ENCODE measurements at regions not wholly inside any gene's neighbourhood (a gene's known extent, or its start where the extent isn't known, plus 50 kb on each side); places are given as distances from the start of the nearest gene placed in this dataset.
A peak's percentile ranks its signal among the peaks of the same experiment; 100 is the strongest.

- Histone ChIP-seq H3K4me3 (ENCODE audit: low read length) (no peak overlapping the region), H3K27me3 (ENCODE audit: control insufficient read depth, low read length) (no peaks in the 10 kb centered on the region), H3K36me3 (ENCODE audit: control insufficient read depth, low read length) (no peaks in the 10 kb centered on the region), H3K4me1 (ENCODE audit: control insufficient read depth, low read length) (no peaks in the 10 kb centered on the region), H3K4me2 (ENCODE audit: low read length) (no peak overlapping the region), H3K27ac (ENCODE audit: low read depth, low read length) (no peak overlapping the region), H3K9me2 (replicated peaks; ENCODE audit: control insufficient read depth, low read length) (no peaks in the 10 kb centered on the region), H3K79me2 (ENCODE audit: control insufficient read depth, low read length) (no peaks in the 10 kb centered on the region), H4K20me1 (ENCODE audit: control insufficient read depth, insufficient read depth, low read depth, low read length) (no peaks in the 10 kb centered on the region), H3K9me3 (ENCODE audit: control insufficient read depth, insufficient read depth, low read length) (no peaks in the 10 kb centered on the region), H3F3A (ENCODE audit: control insufficient read depth, insufficient read depth) (no peaks in the 10 kb centered on the region)
- TF ChIP-seq, protein P1, sequence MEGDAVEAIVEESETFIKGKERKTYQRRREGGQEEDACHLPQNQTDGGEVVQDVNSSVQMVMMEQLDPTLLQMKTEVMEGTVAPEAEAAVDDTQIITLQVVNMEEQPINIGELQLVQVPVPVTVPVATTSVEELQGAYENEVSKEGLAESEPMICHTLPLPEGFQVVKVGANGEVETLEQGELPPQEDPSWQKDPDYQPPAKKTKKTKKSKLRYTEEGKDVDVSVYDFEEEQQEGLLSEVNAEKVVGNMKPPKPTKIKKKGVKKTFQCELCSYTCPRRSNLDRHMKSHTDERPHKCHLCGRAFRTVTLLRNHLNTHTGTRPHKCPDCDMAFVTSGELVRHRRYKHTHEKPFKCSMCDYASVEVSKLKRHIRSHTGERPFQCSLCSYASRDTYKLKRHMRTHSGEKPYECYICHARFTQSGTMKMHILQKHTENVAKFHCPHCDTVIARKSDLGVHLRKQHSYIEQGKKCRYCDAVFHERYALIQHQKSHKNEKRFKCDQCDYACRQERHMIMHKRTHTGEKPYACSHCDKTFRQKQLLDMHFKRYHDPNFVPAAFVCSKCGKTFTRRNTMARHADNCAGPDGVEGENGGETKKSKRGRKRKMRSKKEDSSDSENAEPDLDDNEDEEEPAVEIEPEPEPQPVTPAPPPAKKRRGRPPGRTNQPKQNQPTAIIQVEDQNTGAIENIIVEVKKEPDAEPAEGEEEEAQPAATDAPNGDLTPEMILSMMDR (IDR thresholded peaks at IDR 0.05; ENCODE audit: low read depth, low read length, poor library complexity, severe bottlenecking) = no peak
- TF ChIP-seq EZH2phosphoT487 (IDR thresholded peaks at IDR 0.05; ENCODE audit: borderline replicate concordance, low read length) = no peak
Measured at GRCh38 chrX:96170626-96171025, 514.0 kb upstream of the DIAPH2 start.

- Histone ChIP-seq H3K9me3 (ENCODE audit: control insufficient read depth, insufficient read depth, low read length) (no peaks in the 10 kb centered on the region), H4K20me1 (ENCODE audit: control insufficient read depth, insufficient read depth, low read depth, low read length) (no peaks in the 10 kb centered on the region), H3F3A (ENCODE audit: control insufficient read depth, insufficient read depth) (no peaks in the 10 kb centered on the region), H3K4me1 (ENCODE audit: control insufficient read depth, low read length) (no peaks in the 10 kb centered on the region), H3K36me3 (ENCODE audit: control insufficient read depth, low read length) (no peaks in the 10 kb centered on the region), H3K27ac (ENCODE audit: low read depth, low read length) (no peak overlapping the region), H3K4me2 (ENCODE audit: low read length) (no peak overlapping the region), H3K79me2 (ENCODE audit: control insufficient read depth, low read length) (no peaks in the 10 kb centered on the region), H3K27me3 (ENCODE audit: control insufficient read depth, low read length) (no peaks in the 10 kb centered on the region), H3K4me3 (ENCODE audit: low read length) (no peak overlapping the region), H3K9me2 (replicated peaks; ENCODE audit: control insufficient read depth, low read length) (no peaks in the 10 kb centered on the region)
- TF ChIP-seq, protein P1 (IDR thresholded peaks at IDR 0.05; ENCODE audit: low read depth, low read length, poor library complexity, severe bottlenecking) = no peak
- no peak for TF ChIP-seq EZH2phosphoT487 (IDR thresholded peaks at IDR 0.05; ENCODE audit: borderline replicate concordance, low read length)
Measured at GRCh38 chrX:96176921-96177320, 507.7 kb upstream of the DIAPH2 start.

DNA sequence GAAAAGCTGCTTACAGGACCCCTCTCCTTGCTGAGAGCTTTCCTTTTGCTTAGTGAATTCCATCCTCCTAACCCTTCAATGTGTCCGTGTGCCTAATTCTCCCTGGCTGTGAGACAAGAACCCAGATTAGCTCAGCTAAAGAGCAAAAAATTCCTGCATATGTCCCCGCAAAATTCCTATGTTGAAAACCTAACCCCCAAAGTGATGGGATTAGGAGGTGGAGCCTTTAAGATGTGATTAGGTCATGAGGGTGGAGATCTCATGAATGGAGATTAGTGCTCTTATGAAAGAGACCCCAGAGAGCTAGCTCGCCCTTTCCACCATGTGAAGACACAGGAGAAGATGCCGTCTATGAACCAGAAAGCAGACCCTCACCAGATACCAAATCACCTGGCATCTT lies 503.0 kb upstream of the DIAPH2 start:
- Histone ChIP-seq H3K36me3 (ENCODE audit: control insufficient read depth, low read length) (no peaks in the 10 kb centered on the region), H3K4me1 (ENCODE audit: control insufficient read depth, low read length) (no peaks in the 10 kb centered on the region), H3K27ac (ENCODE audit: low read depth, low read length) (no peak overlapping the region), H3K9me2 (replicated peaks; ENCODE audit: control insufficient read depth, low read length) (no peaks in the 10 kb centered on the region), H3K79me2 (ENCODE audit: control insufficient read depth, low read length) (no peaks in the 10 kb centered on the region), H3K4me3 (ENCODE audit: low read length) (no peak overlapping the region), H4K20me1 (ENCODE audit: control insufficient read depth, insufficient read depth, low read depth, low read length) (no peaks in the 10 kb centered on the region), H3K4me2 (ENCODE audit: low read length) (no peak overlapping the region), H3F3A (ENCODE audit: control insufficient read depth, insufficient read depth) (no peaks in the 10 kb centered on the region), H3K9me3 (ENCODE audit: control insufficient read depth, insufficient read depth, low read length) (no peaks in the 10 kb centered on the region), H3K27me3 (ENCODE audit: control insufficient read depth, low read length) (no peaks in the 10 kb centered on the region)
- TF ChIP-seq, protein P1 (IDR thresholded peaks at IDR 0.05; ENCODE audit: low read depth, low read length, poor library complexity, severe bottlenecking) = no peak
- no peak for TF ChIP-seq EZH2phosphoT487 (IDR thresholded peaks at IDR 0.05; ENCODE audit: borderline replicate concordance, low read length)

- H3K9me2 ChIP-seq (replicated peaks; ENCODE audit: control insufficient read depth, low read length) = no peaks in the 10 kb centered on the region
- no peaks in the 10 kb centered on the region for H3K36me3 ChIP-seq (ENCODE audit: control insufficient read depth, low read length)
- no peaks in the 10 kb centered on the region for H3K79me2 ChIP-seq (ENCODE audit: control insufficient read depth, low read length)
- no peak overlapping the region for H3K4me2 ChIP-seq (ENCODE audit: low read length)
- H3K27me3 ChIP-seq (ENCODE audit: control insufficient read depth, low read length) = no peaks in the 10 kb centered on the region
- no peak overlapping the region for H3K27ac ChIP-seq (ENCODE audit: low read depth, low read length)
- no peaks in the 10 kb centered on the region for H3F3A ChIP-seq (ENCODE audit: control insufficient read depth, insufficient read depth)
- no peaks in the 10 kb centered on the region for H3K9me3 ChIP-seq (ENCODE audit: control insufficient read depth, insufficient read depth, low read length)
- no peaks in the 10 kb centered on the region for H4K20me1 ChIP-seq (ENCODE audit: control insufficient read depth, insufficient read depth, low read depth, low read length)
- H3K4me1 ChIP-seq (ENCODE audit: control insufficient read depth, low read length) = no peaks in the 10 kb centered on the region
- H3K4me3 ChIP-seq (ENCODE audit: low read length) = no peak overlapping the region
- no peak for TF ChIP-seq EZH2phosphoT487 (IDR thresholded peaks at IDR 0.05; ENCODE audit: borderline replicate concordance, low read length)
- TF ChIP-seq, protein P1 (IDR thresholded peaks at IDR 0.05; ENCODE audit: low read depth, low read length, poor library complexity, severe bottlenecking) = peak; percentile 34
Measured at GRCh38 chrX:96182366-96182765, 502.3 kb upstream of the DIAPH2 start.

Measured in DOHH2 (cell line).